Activated CD4-positive, alpha-beta memory T cell treated with anti-CD3 and anti-CD28 coated beads for 36 hours (primary cell): ENCODE measurements at regions not wholly inside any gene's neighbourhood (a gene's known extent, or its start where the extent isn't known, plus 50 kb on each side); places are given as distances from the start of the nearest gene placed in this dataset.

Experiments
- CTCF ChIA-PET: fragments of 350-600 bp; sonication (Branson Sonifier 250); formaldehyde crosslinking; loops from one replicate; lab custom pipeline; 2021; ENCODE audit warnings: antibody characterized with exemption, inconsistent platforms; lab: Charles Lee
- POLR2A ChIA-PET: fragments of 350-600 bp; sonication (Branson Sonifier 250); formaldehyde crosslinking; loops from one replicate; lab custom pipeline; 2021; ENCODE audit warnings: antibody characterized with exemption; lab: Charles Lee
- DNase-seq: peaks from one replicate; pipeline ENCODE4 v3.0.0-alpha.2; 2020
- H3K27ac Mint-ChIP-seq: one replicate; pipeline ENCODE4 v1.8.0; 2021; ENCODE audit warnings: mixed read lengths
- H3K27me3 Mint-ChIP-seq: one replicate; pipeline ENCODE4 v1.8.0; 2021; ENCODE audit warnings: mixed read lengths
- H3K36me3 Mint-ChIP-seq: one replicate; pipeline ENCODE4 v1.8.0; 2021; ENCODE audit warnings: mixed read lengths
- H3K4me1 Mint-ChIP-seq: one replicate; pipeline ENCODE4 v1.8.0; 2021; ENCODE audit warnings: low read depth, mixed read lengths
- H3K4me3 Mint-ChIP-seq: one replicate; pipeline ENCODE4 v1.8.0; 2021; ENCODE audit warnings: mild to moderate bottlenecking, mixed read lengths
- H3K9me3 Mint-ChIP-seq: one replicate; pipeline ENCODE4 v1.8.0; 2021; ENCODE audit warnings: mixed read lengths
- intact Hi-C: fragments of 100-400 bp; cut with micrococcal nuclease; formaldehyde crosslinking; loops from one replicate; pipeline ENCODE4 v1.15.1; 2023

GRCh38 chr7:118045629-118046028, 138.3 kb upstream of the LSM8 start:
- Mint-ChIP-seq H3K4me1 (no peaks in the 10 kb centered on the region), H3K4me3 (no peak overlapping the region), H3K36me3 (no peaks in the 10 kb centered on the region), H3K9me3 (no peaks in the 10 kb centered on the region), H3K27me3 (no peaks in the 10 kb centered on the region), H3K27ac (no peak overlapping the region)
- DNase-seq = no peak
- intact Hi-C loops = no loop called here
- POLR2A ChIA-PET = no interaction called here
- CTCF ChIA-PET = no interaction called here

GRCh38 chr7:118046086-118046485, 137.9 kb upstream of the LSM8 start:
- Mint-ChIP-seq H3K9me3 (no peaks in the 10 kb centered on the region), H3K27ac (no peak overlapping the region), H3K4me3 (no peak overlapping the region), H3K27me3 (no peaks in the 10 kb centered on the region), H3K4me1 (no peaks in the 10 kb centered on the region), H3K36me3 (no peaks in the 10 kb centered on the region)
- CTCF ChIA-PET = no interaction called here
- DNase-seq = no peak
- intact Hi-C loops = no loop called here
- POLR2A ChIA-PET = no interaction called here

- intact Hi-C loops = no loop called here
- H3K36me3 Mint-ChIP-seq = no peaks in the 10 kb centered on the region
- H3K4me3 Mint-ChIP-seq = no peak overlapping the region
- no peaks in the 10 kb centered on the region for H3K4me1 Mint-ChIP-seq
- no peaks in the 10 kb centered on the region for H3K9me3 Mint-ChIP-seq
- H3K27me3 Mint-ChIP-seq = no peaks in the 10 kb centered on the region
- no peak overlapping the region for H3K27ac Mint-ChIP-seq
- ChIA-PET POLR2A (no interaction called here), CTCF (no interaction called here)
- no peak for DNase-seq
Observed at GRCh38 chr7:118046801-118047200, 137.2 kb upstream of the LSM8 start.

- ChIA-PET CTCF (no interaction called here), POLR2A (no interaction called here)
- H3K9me3 Mint-ChIP-seq = no peaks in the 10 kb centered on the region
- no peaks in the 10 kb centered on the region for H3K4me1 Mint-ChIP-seq
- H3K36me3 Mint-ChIP-seq = no peaks in the 10 kb centered on the region
- intact Hi-C loops = no loop called here
- no peak overlapping the region for H3K27ac Mint-ChIP-seq
- DNase-seq = no peak
- H3K27me3 Mint-ChIP-seq = peaks cover 9% of the 10 kb centered on the region
- no peak overlapping the region for H3K4me3 Mint-ChIP-seq
Observed at GRCh38 chr7:118052336-118052735, 131.6 kb upstream of the LSM8 start.

GRCh38 chr7:118053353-118053752, 130.6 kb upstream of the LSM8 start:
- no peaks in the 10 kb centered on the region for H3K4me1 Mint-ChIP-seq
- peaks cover 9% of the 10 kb centered on the region for H3K27me3 Mint-ChIP-seq
- no peaks in the 10 kb centered on the region for H3K9me3 Mint-ChIP-seq
- CTCF ChIA-PET = no interaction called here
- no peak overlapping the region for H3K27ac Mint-ChIP-seq
- no peaks in the 10 kb centered on the region for H3K36me3 Mint-ChIP-seq
- DNase-seq = no peak
- intact Hi-C loops = no loop called here
- POLR2A ChIA-PET = no interaction called here
- H3K4me3 Mint-ChIP-seq = no peak overlapping the region

GRCh38 chr7:118054529-118054928, 129.4 kb upstream of the LSM8 start:
- Mint-ChIP-seq H3K4me3 (no peak overlapping the region), H3K4me1 (no peaks in the 10 kb centered on the region), H3K27me3 (peaks cover 9% of the 10 kb centered on the region), H3K36me3 (no peaks in the 10 kb centered on the region), H3K27ac (no peak overlapping the region), H3K9me3 (no peaks in the 10 kb centered on the region)
- DNase-seq = no peak
- ChIA-PET CTCF (no interaction called here), POLR2A (no interaction called here)
- intact Hi-C loops = no loop called here

GRCh38 chr7:118055647-118056046, 128.3 kb upstream of the LSM8 start:
- ChIA-PET CTCF (no interaction called here), POLR2A (no interaction called here)
- peaks cover 9% of the 10 kb centered on the region for H3K27me3 Mint-ChIP-seq
- DNase-seq = no peak
- no peaks in the 10 kb centered on the region for H3K36me3 Mint-ChIP-seq
- H3K27ac Mint-ChIP-seq = no peak overlapping the region
- H3K4me1 Mint-ChIP-seq = no peaks in the 10 kb centered on the region
- intact Hi-C loops = no loop called here
- no peak overlapping the region for H3K4me3 Mint-ChIP-seq
- H3K9me3 Mint-ChIP-seq = no peaks in the 10 kb centered on the region

- POLR2A ChIA-PET = no interaction called here
- Mint-ChIP-seq H3K4me1 (no peaks in the 10 kb centered on the region), H3K36me3 (no peaks in the 10 kb centered on the region), H3K9me3 (no peaks in the 10 kb centered on the region), H3K27me3 (peaks cover 7% of the 10 kb centered on the region), H3K27ac (no peak overlapping the region), H3K4me3 (no peak overlapping the region)
- intact Hi-C loops = no loop called here
- CTCF ChIA-PET = no interaction called here
- no peak for DNase-seq
Observed at GRCh38 chr7:118057404-118057803, 126.6 kb upstream of the LSM8 start.

GRCh38 chr7:118059209-118059608, 124.8 kb upstream of the LSM8 start:
- Mint-ChIP-seq H3K4me3 (no peak overlapping the region), H3K9me3 (no peaks in the 10 kb centered on the region), H3K4me1 (no peaks in the 10 kb centered on the region), H3K27me3 (peaks cover 3% of the 10 kb centered on the region), H3K27ac (no peak overlapping the region), H3K36me3 (no peaks in the 10 kb centered on the region)
- no peak for DNase-seq
- POLR2A ChIA-PET = no interaction called here
- intact Hi-C loops = no loop called here
- CTCF ChIA-PET = no interaction called here

- CTCF ChIA-PET = no interaction called here
- intact Hi-C loops = no loop called here
- no peaks in the 10 kb centered on the region for H3K36me3 Mint-ChIP-seq
- POLR2A ChIA-PET = no interaction called here
- H3K27ac Mint-ChIP-seq = no peak overlapping the region
- no peaks in the 10 kb centered on the region for H3K4me1 Mint-ChIP-seq
- H3K27me3 Mint-ChIP-seq = peaks cover 3% of the 10 kb centered on the region
- H3K4me3 Mint-ChIP-seq = no peak overlapping the region
- H3K9me3 Mint-ChIP-seq = no peaks in the 10 kb centered on the region
- no peak for DNase-seq
Observed at GRCh38 chr7:118060692-118061091, 123.3 kb upstream of the LSM8 start.

GRCh38 chr7:118061386-118061785, 122.6 kb upstream of the LSM8 start:
- ChIA-PET POLR2A (no interaction called here), CTCF (no interaction called here)
- Mint-ChIP-seq H3K9me3 (no peaks in the 10 kb centered on the region), H3K36me3 (no peaks in the 10 kb centered on the region), H3K4me3 (no peak overlapping the region), H3K4me1 (no peaks in the 10 kb centered on the region), H3K27me3 (peaks cover 3% of the 10 kb centered on the region), H3K27ac (no peak overlapping the region)
- intact Hi-C loops = no loop called here
- DNase-seq = no peak

GRCh38 chr7:118072893-118073674, 110.9 kb upstream of the LSM8 start:
- no peak overlapping the region for H3K27ac Mint-ChIP-seq
- no peaks in the 10 kb centered on the region for H3K36me3 Mint-ChIP-seq
- ChIA-PET CTCF (no interaction called here), POLR2A (no interaction called here)
- no peaks in the 10 kb centered on the region for H3K9me3 Mint-ChIP-seq
- intact Hi-C loops = no loop called here
- peaks cover 10% of the 10 kb centered on the region for H3K27me3 Mint-ChIP-seq
- no peak overlapping the region for H3K4me3 Mint-ChIP-seq
- no peaks in the 10 kb centered on the region for H3K4me1 Mint-ChIP-seq
- no peak for DNase-seq

- no peak for DNase-seq
- no peak overlapping the region for H3K4me3 Mint-ChIP-seq
- intact Hi-C loops = no loop called here
- POLR2A ChIA-PET = no interaction called here
- H3K27ac Mint-ChIP-seq = no peak overlapping the region
- no peaks in the 10 kb centered on the region for H3K36me3 Mint-ChIP-seq
- no peaks in the 10 kb centered on the region for H3K9me3 Mint-ChIP-seq
- peaks cover 13% of the 10 kb centered on the region for H3K27me3 Mint-ChIP-seq
- peaks cover 5% of the 10 kb centered on the region for H3K4me1 Mint-ChIP-seq
- CTCF ChIA-PET = no interaction called here
Observed at GRCh38 chr7:118075936-118076335, 108.0 kb upstream of the LSM8 start.
